PC-9 (cell line): ENCODE measurements at regions not wholly inside any gene's neighbourhood (a gene's known extent, or its start where the extent isn't known, plus 50 kb on each side); places are given as distances from the start of the nearest gene placed in this dataset.
"Not testable (repeated sequence)": the region's sequence is repeated elsewhere in the genome, so short reads cannot be mapped to it uniquely, and the experiment has no call there.

Experiments used
- BruUV-seq: library from RNA; stranded (reverse); fragments of 400-500 nt; replicated peaks from 2 replicates; lab custom pipeline; 2021; lab: Mats Ljungman, UMichigan
- CTCF ChIA-PET: fragments of 300-600 bp; sonication (Branson Sonifier 250); formaldehyde crosslinking; loops from one replicate; lab custom pipeline; 2022; ENCODE audit warnings: antibody characterized with exemption; lab: Charles Lee
- POLR2A ChIA-PET: fragments of 300-600 bp; sonication (Branson Sonifier 250); formaldehyde crosslinking; loops from one replicate; lab custom pipeline; 2022; ENCODE audit warnings: antibody characterized with exemption; ENCODE audit not compliant: unreplicated experiment; lab: Charles Lee
- DNase-seq, 2 experiments: peaks; one replicate each; pipeline versions ENCODE4 v3.0.0 to v3.0.0-alpha.2; 2015 to 2022; ENCODE audit warnings: mixed read lengths in 1 of 2
- H2AFZ ChIP-seq: fragments of 200-600 bp; sonication (generic); 2 replicates; pipeline ENCODE4 v1.8.1; 2017; ENCODE audit warnings: antibody characterized with exemption
- H3F3A ChIP-seq: fragments of 200-600 bp; sonication (generic); 2 replicates; pipeline ENCODE4 v1.8.1; 2017; ENCODE audit warnings: antibody characterized with exemption, mild to moderate bottlenecking, low read depth; ENCODE audit not compliant: insufficient read depth
- H3K27ac ChIP-seq: fragments of 200-600 bp; sonication (generic); 2 replicates; pipeline ENCODE4 v1.6.1; 2016; ENCODE audit warnings: mixed run types
- H3K27me3 ChIP-seq: fragments of 200-600 bp; sonication (generic); 2 replicates; pipeline ENCODE4 v1.6.1; 2016; ENCODE audit warnings: low read depth, mixed run types; ENCODE audit not compliant: insufficient read depth
- H3K36me3 ChIP-seq: fragments of 200-600 bp; sonication (generic); 2 replicates; pipeline ENCODE4 v1.6.1; 2016; ENCODE audit warnings: low read depth, mixed run types
- H3K4me1 ChIP-seq: fragments of 200-600 bp; sonication (generic); replicated peaks from 2 replicates; pipeline ENCODE4 v1.6.1; 2016; ENCODE audit warnings: mixed run types; ENCODE audit not compliant: insufficient read depth
- H3K4me2 ChIP-seq: fragments of 200-600 bp; sonication (generic); 2 replicates; pipeline ENCODE4 v1.6.1; 2017; ENCODE audit warnings: mixed run types
- H3K4me3 ChIP-seq: fragments of 200-600 bp; sonication (generic); 2 replicates; pipeline ENCODE4 v1.6.1; 2016; ENCODE audit warnings: mixed run types
- H3K79me2 ChIP-seq: fragments of 200-600 bp; sonication (generic); 2 replicates; pipeline ENCODE4 v1.6.1; 2017; ENCODE audit warnings: low read depth, mixed run types
- H3K9me2 ChIP-seq: fragments of 200-600 bp; sonication (generic); 2 replicates; pipeline ENCODE4 v1.8.1; 2017; ENCODE audit warnings: mild to moderate bottlenecking; ENCODE audit not compliant: insufficient read depth
- H3K9me3 ChIP-seq: fragments of 200-600 bp; sonication (generic); 2 replicates; pipeline ENCODE4 v1.8.1; 2016; ENCODE audit warnings: low read depth; ENCODE audit not compliant: insufficient read depth
- H4K20me1 ChIP-seq: fragments of 200-600 bp; sonication (generic); 2 replicates; pipeline ENCODE4 v1.8.1; 2017; ENCODE audit not compliant: insufficient read depth
- EZH2 ChIP-seq: fragments of 200-600 bp; sonication (generic); IDR thresholded peaks from 2 replicates; pipeline ENCODE4 v1.8.0; 2017; ENCODE audit warnings: antibody characterized with exemption, low read depth
- intact Hi-C: fragments of 100-400 bp; cut with micrococcal nuclease; formaldehyde crosslinking; loops from one replicate; pipeline ENCODE4 v1.10.0; 2022; ENCODE audit not compliant: unreplicated experiment
- TF ChIP-seq, protein P1 (sequence below): fragments of 200-600 bp; sonication (generic); conservative IDR thresholded peaks from 2 replicates; pipeline ENCODE4 v1.6.1; 2017; ENCODE audit warnings: mixed run types, antibody characterized with exemption, mild to moderate bottlenecking, moderate library complexity

DNA sequence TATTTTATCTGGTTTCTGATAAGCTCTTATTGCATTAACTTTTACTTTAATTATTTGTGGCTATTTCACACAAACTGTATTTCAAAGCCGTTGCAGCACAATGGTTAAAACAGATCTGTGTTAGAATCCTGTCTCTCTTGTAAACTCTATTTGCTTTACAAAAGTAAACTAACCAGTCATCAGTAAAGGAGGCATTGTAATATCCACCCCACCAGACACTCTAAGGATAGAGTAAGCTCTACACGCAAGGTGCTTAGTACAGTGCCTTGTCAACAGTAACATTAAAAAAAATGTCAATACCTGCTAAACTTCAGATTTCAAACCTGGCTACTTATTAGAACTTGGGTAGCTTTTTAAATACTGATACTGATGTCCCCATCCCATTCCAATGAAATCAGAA is 228.4 kb downstream of the RCHY1 start:
- no TSS peak for BruUV-seq
- CTCF ChIA-PET: no interaction called here
- Histone ChIP-seq H3F3A (no peaks in the 10 kb centered on the region), H2AFZ (no peak overlapping the region), H3K9me3 (no peaks in the 10 kb centered on the region), H3K79me2 (no peaks in the 10 kb centered on the region), H3K36me3 (no peaks in the 10 kb centered on the region), H3K4me2 (no peak overlapping the region), H3K27ac (no peak overlapping the region), H3K9me2 (no peaks in the 10 kb centered on the region), H3K4me3 (no peak overlapping the region), H3K4me1 (no peaks in the 10 kb centered on the region), H4K20me1 (no peaks in the 10 kb centered on the region), H3K27me3 (no peaks in the 10 kb centered on the region)
- no peak for TF ChIP-seq EZH2
- TF ChIP-seq, protein P1, sequence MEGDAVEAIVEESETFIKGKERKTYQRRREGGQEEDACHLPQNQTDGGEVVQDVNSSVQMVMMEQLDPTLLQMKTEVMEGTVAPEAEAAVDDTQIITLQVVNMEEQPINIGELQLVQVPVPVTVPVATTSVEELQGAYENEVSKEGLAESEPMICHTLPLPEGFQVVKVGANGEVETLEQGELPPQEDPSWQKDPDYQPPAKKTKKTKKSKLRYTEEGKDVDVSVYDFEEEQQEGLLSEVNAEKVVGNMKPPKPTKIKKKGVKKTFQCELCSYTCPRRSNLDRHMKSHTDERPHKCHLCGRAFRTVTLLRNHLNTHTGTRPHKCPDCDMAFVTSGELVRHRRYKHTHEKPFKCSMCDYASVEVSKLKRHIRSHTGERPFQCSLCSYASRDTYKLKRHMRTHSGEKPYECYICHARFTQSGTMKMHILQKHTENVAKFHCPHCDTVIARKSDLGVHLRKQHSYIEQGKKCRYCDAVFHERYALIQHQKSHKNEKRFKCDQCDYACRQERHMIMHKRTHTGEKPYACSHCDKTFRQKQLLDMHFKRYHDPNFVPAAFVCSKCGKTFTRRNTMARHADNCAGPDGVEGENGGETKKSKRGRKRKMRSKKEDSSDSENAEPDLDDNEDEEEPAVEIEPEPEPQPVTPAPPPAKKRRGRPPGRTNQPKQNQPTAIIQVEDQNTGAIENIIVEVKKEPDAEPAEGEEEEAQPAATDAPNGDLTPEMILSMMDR: no peak
- POLR2A ChIA-PET: no interaction called here
- intact Hi-C loops: loop anchor here (5.0 kb wide), 1 partner anchor 354 kb away; the partner anchor contains the start of gene PARM1
- DNase-seq: no peak

DNA sequence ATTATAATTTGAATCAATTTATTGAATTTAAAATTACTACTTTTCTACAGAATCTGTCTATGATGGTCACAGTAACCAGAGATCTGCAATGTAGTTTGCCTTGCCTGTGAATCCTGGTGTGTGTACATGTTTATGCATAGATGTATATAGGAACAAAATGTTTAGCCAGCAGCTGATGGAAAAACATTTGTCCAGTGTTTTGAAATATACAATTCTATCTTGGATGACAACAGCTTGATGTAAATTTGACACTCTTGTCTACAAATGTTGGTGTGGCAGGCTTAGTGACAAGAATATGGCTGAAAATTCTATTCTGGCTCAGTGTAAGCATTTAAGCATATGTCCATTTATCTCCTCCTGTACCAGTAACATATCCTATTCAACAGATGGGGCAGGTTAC is 229.4 kb downstream of the RCHY1 start:
- ChIA-PET POLR2A (no interaction called here), CTCF (no interaction called here)
- Histone ChIP-seq H3K9me3 (no peaks in the 10 kb centered on the region), H4K20me1 (no peaks in the 10 kb centered on the region), H3K4me1 (no peaks in the 10 kb centered on the region), H3K4me2 (no peak overlapping the region), H3K4me3 (no peak overlapping the region), H3K36me3 (no peaks in the 10 kb centered on the region), H3F3A (no peaks in the 10 kb centered on the region), H2AFZ (no peak overlapping the region), H3K27ac (no peak overlapping the region), H3K79me2 (no peaks in the 10 kb centered on the region), H3K27me3 (no peaks in the 10 kb centered on the region), H3K9me2 (no peaks in the 10 kb centered on the region)
- TF ChIP-seq, protein P1: no peak
- TF ChIP-seq EZH2: no peak
- BruUV-seq: no TSS peak
- no peak for DNase-seq
- intact Hi-C loops: loop anchor here (5.0 kb wide), 1 partner anchor 353 kb away; the partner anchor contains the start of gene PARM1

DNA sequence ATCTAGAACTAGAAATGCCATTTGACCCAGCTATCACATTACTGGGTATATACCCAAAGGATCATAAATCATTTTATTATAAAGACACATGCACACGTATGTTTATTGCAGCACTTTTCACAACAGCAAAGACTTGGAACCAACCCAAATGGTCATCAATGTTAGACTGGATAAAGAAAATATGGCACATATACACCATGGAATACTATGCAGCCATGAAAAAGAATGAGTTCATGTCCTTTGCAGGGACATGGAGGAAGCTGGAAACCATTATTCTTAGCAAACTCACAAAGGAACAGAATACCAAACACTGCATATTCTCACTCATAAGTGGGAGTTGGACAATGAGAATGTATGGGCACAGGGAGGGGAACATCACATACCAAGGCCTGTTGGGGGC is 233.7 kb downstream of the RCHY1 start:
- CTCF ChIA-PET, H3K27ac ChIP-seq, H4K20me1 ChIP-seq, H3K4me2 ChIP-seq, H3K4me3 ChIP-seq, intact Hi-C loops, H2AFZ ChIP-seq, H3F3A ChIP-seq, H3K4me1 ChIP-seq, H3K9me3 ChIP-seq, BruUV-seq, H3K79me2 ChIP-seq, DNase-seq, POLR2A ChIA-PET, H3K9me2 ChIP-seq, H3K36me3 ChIP-seq, H3K27me3 ChIP-seq: not testable (repeated sequence)

DNA sequence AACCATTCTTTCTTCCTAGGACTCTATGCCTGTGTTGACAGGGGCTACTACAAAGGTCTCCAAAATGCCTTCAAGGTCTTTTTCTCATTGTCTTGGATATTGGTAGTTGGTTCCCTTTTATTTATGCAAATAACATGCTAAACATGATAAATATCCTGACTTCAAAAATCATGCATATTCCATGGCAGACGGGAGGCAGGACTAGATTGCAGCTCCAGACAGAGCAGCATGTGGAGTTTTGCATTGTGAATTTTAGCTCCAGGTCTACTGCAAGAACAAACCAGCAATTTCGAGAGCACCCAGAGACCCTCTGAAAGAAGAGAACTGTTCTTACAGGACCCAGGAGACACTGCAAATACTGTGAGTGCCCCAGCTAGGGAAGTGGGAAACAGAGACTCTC is 254.9 kb downstream of the RCHY1 start:
- ChIA-PET POLR2A (interaction anchor here (0.6 kb wide), 1 partner anchor 468 kb away, joined by 3 read pairs; no protein-coding TSS in a partner anchor), CTCF (no interaction called here)
- H3K36me3 ChIP-seq: no peaks in the 10 kb centered on the region
- H3K9me3 ChIP-seq: no peaks in the 10 kb centered on the region
- H4K20me1 ChIP-seq: no peaks in the 10 kb centered on the region
- no peak overlapping the region for H3K27ac ChIP-seq
- no peaks in the 10 kb centered on the region for H3K4me1 ChIP-seq
- no peaks in the 10 kb centered on the region for H3K9me2 ChIP-seq
- no peak for TF ChIP-seq EZH2
- TF ChIP-seq, protein P1: no peak
- no peak overlapping the region for H3K4me3 ChIP-seq
- no peak overlapping the region for H2AFZ ChIP-seq
- no TSS peak for BruUV-seq
- H3K27me3 ChIP-seq: no peaks in the 10 kb centered on the region
- H3K4me2 ChIP-seq: no peak overlapping the region
- H3F3A ChIP-seq: no peaks in the 10 kb centered on the region
- intact Hi-C loops: no loop called here
- no peak for DNase-seq
- no peaks in the 10 kb centered on the region for H3K79me2 ChIP-seq
